PFSK-1 (cell line): ENCODE measurements at regions not wholly inside any gene's neighbourhood (a gene's known extent, or its start where the extent isn't known, plus 50 kb on each side); places are given as distances from the start of the nearest gene placed in this dataset.

Experiments
- FOXP2 ChIP-seq: optimal IDR thresholded peaks from 2 replicates; pipeline ENCODE3; 2011; ENCODE audit warnings: borderline replicate concordance, control low read depth, inconsistent platforms; ENCODE audit not compliant: insufficient read depth; ENCODE audit errors: extremely low read length, extremely low read depth
- POLR2AphosphoS5 ChIP-seq: IDR thresholded peaks from 2 replicates; pipeline ENCODE4 v1.6.1; 2012; ENCODE audit warnings: low read depth, mild to moderate bottlenecking, control low read depth, low read length, moderate library complexity
- SIN3A ChIP-seq: IDR thresholded peaks from 2 replicates; pipeline ENCODE4 v1.6.1; 2012; ENCODE audit warnings: mild to moderate bottlenecking, low read length, moderate library complexity, borderline replicate concordance; ENCODE audit not compliant: insufficient read depth
- TAF1 ChIP-seq: IDR thresholded peaks from 2 replicates; pipeline ENCODE4 v1.6.1; 2012; ENCODE audit warnings: low read length, control low read depth, borderline replicate concordance; ENCODE audit not compliant: insufficient read depth
- TF ChIP-seq, protein P1 (sequence below), 2 experiments: IDR thresholded peaks; 2 replicates each; pipeline versions ENCODE4 v1.6.1 to v1.8.0; 2011 to 2012; ENCODE audit warnings: low read depth in 2 of 2, low read length in 2 of 2, control low read depth in 1 of 2, inconsistent platforms in 1 of 2, mild to moderate bottlenecking in 1 of 2, moderate library complexity in 1 of 2; ENCODE audit not compliant: insufficient read depth in 1 of 2

DNA sequence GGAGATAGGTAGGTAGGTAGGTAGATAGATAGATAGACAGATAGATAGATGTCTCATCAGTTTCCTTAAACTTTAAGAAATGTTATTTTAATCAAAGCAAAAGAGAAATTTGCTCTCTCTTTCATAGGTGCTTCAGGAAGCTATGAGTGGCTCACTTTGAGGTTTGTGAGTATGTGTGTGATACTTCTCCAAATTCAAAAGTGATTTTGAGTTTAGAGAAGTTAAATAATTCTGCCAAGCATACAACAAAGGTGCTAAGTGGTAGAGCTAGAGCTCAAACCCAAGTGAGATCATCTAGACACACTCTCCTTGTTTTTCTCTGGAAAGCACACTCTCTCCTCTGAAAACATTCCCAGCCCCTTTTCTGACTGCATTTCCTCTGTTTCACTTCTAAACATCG, 156.2 kb downstream of the EDN1 start:
- TF ChIP-seq FOXP2: no peak
- TF ChIP-seq, protein P1, sequence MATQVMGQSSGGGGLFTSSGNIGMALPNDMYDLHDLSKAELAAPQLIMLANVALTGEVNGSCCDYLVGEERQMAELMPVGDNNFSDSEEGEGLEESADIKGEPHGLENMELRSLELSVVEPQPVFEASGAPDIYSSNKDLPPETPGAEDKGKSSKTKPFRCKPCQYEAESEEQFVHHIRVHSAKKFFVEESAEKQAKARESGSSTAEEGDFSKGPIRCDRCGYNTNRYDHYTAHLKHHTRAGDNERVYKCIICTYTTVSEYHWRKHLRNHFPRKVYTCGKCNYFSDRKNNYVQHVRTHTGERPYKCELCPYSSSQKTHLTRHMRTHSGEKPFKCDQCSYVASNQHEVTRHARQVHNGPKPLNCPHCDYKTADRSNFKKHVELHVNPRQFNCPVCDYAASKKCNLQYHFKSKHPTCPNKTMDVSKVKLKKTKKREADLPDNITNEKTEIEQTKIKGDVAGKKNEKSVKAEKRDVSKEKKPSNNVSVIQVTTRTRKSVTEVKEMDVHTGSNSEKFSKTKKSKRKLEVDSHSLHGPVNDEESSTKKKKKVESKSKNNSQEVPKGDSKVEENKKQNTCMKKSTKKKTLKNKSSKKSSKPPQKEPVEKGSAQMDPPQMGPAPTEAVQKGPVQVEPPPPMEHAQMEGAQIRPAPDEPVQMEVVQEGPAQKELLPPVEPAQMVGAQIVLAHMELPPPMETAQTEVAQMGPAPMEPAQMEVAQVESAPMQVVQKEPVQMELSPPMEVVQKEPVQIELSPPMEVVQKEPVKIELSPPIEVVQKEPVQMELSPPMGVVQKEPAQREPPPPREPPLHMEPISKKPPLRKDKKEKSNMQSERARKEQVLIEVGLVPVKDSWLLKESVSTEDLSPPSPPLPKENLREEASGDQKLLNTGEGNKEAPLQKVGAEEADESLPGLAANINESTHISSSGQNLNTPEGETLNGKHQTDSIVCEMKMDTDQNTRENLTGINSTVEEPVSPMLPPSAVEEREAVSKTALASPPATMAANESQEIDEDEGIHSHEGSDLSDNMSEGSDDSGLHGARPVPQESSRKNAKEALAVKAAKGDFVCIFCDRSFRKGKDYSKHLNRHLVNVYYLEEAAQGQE (IDR thresholded peaks at IDR 0.05; ENCODE audit: insufficient read depth in 1 of 2, low read depth in 2 of 2, low read length in 2 of 2): no peak
- TF ChIP-seq POLR2AphosphoS5: no peak
- no peak for TF ChIP-seq TAF1
- no peak for TF ChIP-seq SIN3A

DNA sequence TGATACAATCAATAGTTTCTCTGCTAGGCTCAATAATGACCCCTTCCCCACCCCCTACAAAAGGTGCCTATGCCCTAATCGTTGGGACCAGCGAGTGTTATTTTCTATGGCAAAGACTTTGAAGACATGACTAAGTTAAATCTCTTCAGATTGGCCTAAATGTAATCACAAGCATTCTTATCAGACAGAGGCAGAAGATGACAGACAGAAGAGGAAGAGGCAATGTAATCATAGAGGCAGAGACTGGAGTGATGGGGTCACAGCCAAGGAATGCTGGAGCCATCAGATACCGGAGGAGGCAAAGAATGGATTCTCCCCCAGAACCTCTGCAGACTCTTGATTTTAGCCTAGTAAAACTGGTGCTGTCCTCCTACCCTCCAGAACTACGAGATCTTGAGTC, 159.3 kb downstream of the EDN1 start:
- TF ChIP-seq, protein P1 (IDR thresholded peaks at IDR 0.05; ENCODE audit: insufficient read depth in 1 of 2, low read depth in 2 of 2, low read length in 2 of 2): no peak
- no peak for TF ChIP-seq TAF1
- no peak for TF ChIP-seq FOXP2
- TF ChIP-seq SIN3A: no peak
- no peak for TF ChIP-seq POLR2AphosphoS5

DNA sequence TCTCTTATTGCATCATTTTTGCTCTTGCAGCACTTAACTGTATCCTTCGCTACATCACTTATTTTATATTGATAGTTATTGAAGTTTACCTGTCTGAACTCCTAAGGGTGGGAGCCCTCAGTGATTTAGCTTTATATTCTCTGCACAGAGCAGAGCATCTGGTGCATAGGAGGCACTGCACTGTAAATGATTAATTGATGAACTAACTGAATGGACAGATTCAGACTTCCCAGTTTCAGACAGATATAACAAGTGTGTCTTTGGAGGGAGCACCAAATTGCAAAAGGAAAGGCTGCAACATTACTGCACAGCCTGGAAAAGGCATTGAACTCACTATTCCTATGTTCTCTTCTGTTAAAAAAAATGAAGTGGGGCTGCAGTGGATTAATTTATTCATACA, 160.3 kb downstream of the EDN1 start:
- TF ChIP-seq POLR2AphosphoS5 (no peak), TAF1 (no peak), SIN3A (no peak)

DNA sequence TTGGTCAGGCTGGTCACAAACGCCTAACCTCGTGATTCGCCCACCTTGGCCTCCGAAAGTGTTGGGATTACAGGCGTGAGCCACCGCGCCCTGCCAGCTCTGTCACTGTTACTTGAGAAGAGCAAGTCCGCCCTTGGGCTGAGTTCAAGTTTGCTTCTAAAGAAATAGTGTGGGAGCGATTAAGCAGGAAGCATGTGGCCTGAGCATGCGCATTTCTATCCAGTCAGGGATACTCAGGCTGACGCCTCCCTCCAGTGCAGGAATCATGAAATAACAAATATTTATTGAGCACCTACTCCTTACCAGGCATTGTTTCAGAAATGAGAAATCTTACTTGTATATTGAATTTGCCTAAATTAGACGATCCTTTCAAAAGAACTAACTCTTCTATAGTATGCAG, 166.2 kb downstream of the EDN1 start:
- no peak for TF ChIP-seq TAF1
- no peak for TF ChIP-seq SIN3A
- TF ChIP-seq, protein P1 (IDR thresholded peaks at IDR 0.05; ENCODE audit: insufficient read depth in 1 of 2, low read depth in 2 of 2, low read length in 2 of 2): no peak
- TF ChIP-seq POLR2AphosphoS5: no peak
- no peak for TF ChIP-seq FOXP2

DNA sequence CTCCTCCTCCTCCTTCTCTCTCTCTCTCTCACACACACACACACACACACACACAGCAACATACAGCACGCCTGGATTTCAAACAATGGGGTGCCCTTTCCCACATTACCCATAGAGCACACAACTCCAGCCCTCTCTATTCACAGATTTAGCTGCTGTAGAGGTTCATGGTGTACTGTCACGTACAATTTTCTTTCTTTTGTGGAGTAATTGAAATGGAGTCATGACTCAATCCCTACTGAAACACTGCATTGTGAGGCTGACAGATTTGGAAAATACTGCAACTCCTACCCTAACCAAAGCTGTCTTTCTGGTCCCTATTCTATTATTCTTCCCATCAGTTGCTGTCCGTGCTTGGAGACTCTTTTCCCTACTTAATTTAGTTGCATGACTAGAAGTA, 166.9 kb downstream of the EDN1 start:
- no peak for TF ChIP-seq POLR2AphosphoS5
- TF ChIP-seq FOXP2: no peak
- TF ChIP-seq SIN3A: no peak
- TF ChIP-seq, protein P1 (IDR thresholded peaks at IDR 0.05; ENCODE audit: insufficient read depth in 1 of 2, low read depth in 2 of 2, low read length in 2 of 2): no peak
- no peak for TF ChIP-seq TAF1
